Esophagus squamous epithelium (tissue), 5 donors: ENCODE measurements at regions not wholly inside any gene's neighbourhood (a gene's known extent, or its start where the extent isn't known, plus 50 kb on each side); places are given as distances from the start of the nearest gene placed in this dataset.
A peak's percentile ranks its signal among the peaks of the same experiment; 100 is the strongest.

Experiments used
- DNase-seq: peaks from one replicate; lab custom pipeline; 2025; lab: John Stamatoyannopoulos, UW
- H3K27ac ChIP-seq, 4 donors: fragments of 200-600 bp; sonication (generic); one replicate each; pipeline ENCODE4 v1.5.1; 2016 to 2019; ENCODE audit warnings: mild to moderate bottlenecking in 1 of 4
- H3K27me3 ChIP-seq, 4 donors: fragments of 200-600 bp; sonication (generic); 1 replicate in 3 of 4; 2 replicates in 1 of 4; pipeline versions ENCODE4 v1.5.1 to v1.6.0; 2017 to 2021; ENCODE audit warnings: antibody characterized with exemption in 1 of 4
- H3K36me3 ChIP-seq, 3 donors: fragments of 200-600 bp; sonication (generic); one replicate each; pipeline ENCODE4 v1.5.1; 2016 to 2019
- H3K4me1 ChIP-seq, 3 donors: fragments of 200-600 bp; sonication (generic); one replicate each; pipeline ENCODE4 v1.5.1; 2017 to 2019
- H3K4me3 ChIP-seq, 4 donors: fragments of 200-600 bp; sonication (generic); 1 replicate in 3 of 4; 2 replicates in 1 of 4; pipeline ENCODE4 v1.5.1; 2016 to 2019; ENCODE audit warnings: mild to moderate bottlenecking in 2 of 4, moderate library complexity in 1 of 4
- H3K9me3 ChIP-seq, 3 donors: fragments of 200-600 bp; sonication (generic); one replicate each; pipeline ENCODE4 v1.5.1; 2016 to 2019
- CTCF ChIP-seq, 6 experiments: fragments of 450-650 bp in 4 of 6; fragments of 200-600 bp in 2 of 6; sonication (generic) in 2 of 6; IDR thresholded peaks; one replicate each; pipeline ENCODE4 v1.5.1; 2016 to 2019; ENCODE audit warnings: antibody characterized with exemption in 6 of 6, mild to moderate bottlenecking in 4 of 6, moderate library complexity in 4 of 6
- POLR2A ChIP-seq, 4 donors: fragments of 450-650 bp; IDR thresholded peaks; one replicate each; pipeline ENCODE4 v1.6.1; 2017; ENCODE audit warnings: antibody characterized with exemption in 4 of 4, mild to moderate bottlenecking in 4 of 4, moderate library complexity in 3 of 4
- WGBS, 2 donors: methylation state at CpG; one replicate each; pipeline ENCODE4 v1.1.5; 2018; 5-methylcytosine and 5-hydroxymethylcytosine counted together
- intact Hi-C: fragments of 100-400 bp; cut with DNase I; formaldehyde crosslinking; loops from one replicate; pipeline ENCODE4 v1.15.0; 2022
- donor health status: DM: yes; HTN: yes; CAD: no.

- no peak overlapping the region for H3K4me3 ChIP-seq
- no peaks in the 10 kb centered on the region for H3K27me3 ChIP-seq
- H3K36me3 ChIP-seq = no peaks in the 10 kb centered on the region
- H3K4me1 ChIP-seq = peaks cover 0 to 54% (median 20%) of the 10 kb centered on the region in 3 donors
- 83 to 84% methylated on average over 7 to 8 of the region's 8 CpGs for WGBS, 2 donors
- intact Hi-C loops = no loop called here
- H3K9me3 ChIP-seq = no peaks in the 10 kb centered on the region
- no peak for TF ChIP-seq POLR2A (IDR thresholded peaks at IDR 0.05)
- no peak for TF ChIP-seq CTCF (IDR thresholded peaks at IDR 0.05)
- DNase-seq = no peak
- peak overlapping the region in 3 of 4 donors; percentile 78 to 86 (median 83) for H3K27ac ChIP-seq
Measured at GRCh38 chr7:94300176-94300835, 94.4 kb upstream of the COL1A2 start.

GRCh38 chr7:94301024-94301586 is 93.6 kb upstream of the COL1A2 start:
- H3K9me3 ChIP-seq = no peaks in the 10 kb centered on the region
- H3K27me3 ChIP-seq = no peaks in the 10 kb centered on the region
- no peak for DNase-seq
- peak overlapping the region; percentile 39 to 86 (median 80) for H3K27ac ChIP-seq
- TF ChIP-seq CTCF (IDR thresholded peaks at IDR 0.05) (no peak), POLR2A (IDR thresholded peaks at IDR 0.05) (no peak)
- 32 to 39% methylated on average over 4 to 6 of the region's 6 CpGs for WGBS, 2 donors
- peaks cover 0 to 54% (median 20%) of the 10 kb centered on the region in 3 donors for H3K4me1 ChIP-seq
- no peak overlapping the region for H3K4me3 ChIP-seq
- intact Hi-C loops = no loop called here
- no peaks in the 10 kb centered on the region for H3K36me3 ChIP-seq

GRCh38 chr7:94303118-94303517 is 91.6 kb upstream of the COL1A2 start:
- no peaks in the 10 kb centered on the region for H3K27me3 ChIP-seq
- intact Hi-C loops = no loop called here
- no peaks in the 10 kb centered on the region for H3K9me3 ChIP-seq
- H3K4me3 ChIP-seq = no peak overlapping the region
- H3K27ac ChIP-seq = peak overlapping the region in 3 of 4 donors; percentile 78 to 86 (median 83)
- TF ChIP-seq POLR2A (IDR thresholded peaks at IDR 0.05) (no peak), CTCF (IDR thresholded peaks at IDR 0.05) (no peak)
- 52 to 57% methylated on average over 4 of the region's 4 CpGs for WGBS, 2 donors
- peaks cover 0 to 42% (median 17%) of the 10 kb centered on the region in 3 donors for H3K4me1 ChIP-seq
- H3K36me3 ChIP-seq = no peaks in the 10 kb centered on the region
- DNase-seq = no peak

GRCh38 chr7:94303695-94304094 is 91.0 kb upstream of the COL1A2 start:
- Histone ChIP-seq H3K4me3 (no peak overlapping the region), H3K36me3 (no peaks in the 10 kb centered on the region), H3K27ac (peak overlapping the region in 3 of 4 donors; percentile 78 to 86 (median 83)), H3K27me3 (no peaks in the 10 kb centered on the region), H3K9me3 (no peaks in the 10 kb centered on the region), H3K4me1 (peaks cover 0 to 36% (median 15%) of the 10 kb centered on the region in 3 donors)
- no peak for DNase-seq
- intact Hi-C loops = no loop called here
- WGBS, 2 donors = 21 to 37% methylated on average over 7 of the region's 7 CpGs
- TF ChIP-seq POLR2A (IDR thresholded peaks at IDR 0.05) (no peak), CTCF (IDR thresholded peaks at IDR 0.05) (no peak)

GRCh38 chr7:94304878-94305277 is 89.8 kb upstream of the COL1A2 start:
- Histone ChIP-seq H3K4me3 (no peak overlapping the region), H3K36me3 (no peaks in the 10 kb centered on the region), H3K9me3 (no peaks in the 10 kb centered on the region), H3K4me1 (peaks cover 0 to 30% (median 6%) of the 10 kb centered on the region in 3 donors), H3K27ac (peak overlapping the region in 2 of 4 donors; percentile 78 to 83), H3K27me3 (no peaks in the 10 kb centered on the region)
- WGBS, 2 donors = 86 to 88% methylated on average over 2 of the region's 2 CpGs
- intact Hi-C loops = no loop called here
- TF ChIP-seq POLR2A (IDR thresholded peaks at IDR 0.05) (no peak), CTCF (IDR thresholded peaks at IDR 0.05) (no peak)
- DNase-seq = no peak
